ENCODE measurements at regions not wholly inside any gene's neighbourhood (a gene's known extent, or its start where the extent isn't known, plus 50 kb on each side); places are given as distances from the start of the nearest gene placed in this dataset.

GRCh38 chr12:102565555-102565954, 85.2 kb upstream of the IGF1 start:
- TF ChIP-seq CTCF (conservative IDR thresholded peaks at IDR 0.05; ENCODE audit: low read length) (no peak), EZH2phosphoT487 (IDR thresholded peaks at IDR 0.05; ENCODE audit: borderline replicate concordance, low read depth, low read length) (no peak)

Measured in OCI-LY7 (cell line).